Stimulated activated CD4-positive, alpha-beta T cell treated with anti-CD3 and anti-CD28 coated beads, Interleukin-15, amount 100 ng/mL, for 1 hour (primary cell): ENCODE measurements at regions not wholly inside any gene's neighbourhood (a gene's known extent, or its start where the extent isn't known, plus 50 kb on each side); places are given as distances from the start of the nearest gene placed in this dataset.
"Not testable (repeated sequence)": the region's sequence is repeated elsewhere in the genome, so short reads cannot be mapped to it uniquely, and the experiment has no call there.

ENCODE experiments used
- DNase-seq, 2 donors: peaks; one replicate each; pipeline ENCODE4 v3.0.0-alpha.2; 2020; ENCODE audit warnings: low read depth in 1 of 2, low spot score in 1 of 2

- no peak for DNase-seq
These were observed 689.6 kb upstream of the NECTIN3 start for GRCh38 chr3:110381992-110382391.

- no peak for DNase-seq
These were observed 688.3 kb upstream of the NECTIN3 start for GRCh38 chr3:110383356-110383755.

- DNase-seq: no peak
These were observed 687.0 kb upstream of the NECTIN3 start for GRCh38 chr3:110384601-110385000.

- DNase-seq: no peak
These were observed 682.6 kb upstream of the NECTIN3 start for GRCh38 chr3:110389005-110389404.

GRCh38 chr3:110390372-110390771 is 681.2 kb upstream of the NECTIN3 start:
- no peak for DNase-seq

- no peak for DNase-seq
These were observed 680.6 kb upstream of the NECTIN3 start for GRCh38 chr3:110391042-110391441.

- no peak for DNase-seq
These were observed 679.8 kb upstream of the NECTIN3 start for GRCh38 chr3:110391640-110392395.

GRCh38 chr3:110393941-110394340 is 677.7 kb upstream of the NECTIN3 start:
- DNase-seq: no peak

GRCh38 chr3:110397115-110397514 is 674.5 kb upstream of the NECTIN3 start:
- DNase-seq: no peak

GRCh38 chr3:110400315-110400714 is 671.3 kb upstream of the NECTIN3 start:
- no peak for DNase-seq

- DNase-seq: no peak
These were observed 665.6 kb upstream of the NECTIN3 start for GRCh38 chr3:110405830-110406585.

- DNase-seq: no peak
These were observed 658.4 kb upstream of the NECTIN3 start for GRCh38 chr3:110413266-110413665.

- DNase-seq: no peak
These were observed 657.5 kb upstream of the NECTIN3 start for GRCh38 chr3:110413807-110414748.

- no peak for DNase-seq
These were observed 656.8 kb upstream of the NECTIN3 start for GRCh38 chr3:110414855-110415254.

- no peak for DNase-seq
These were observed 652.5 kb upstream of the NECTIN3 start for GRCh38 chr3:110419096-110419495.

GRCh38 chr3:110419601-110420000 is 652.0 kb upstream of the NECTIN3 start:
- DNase-seq: no peak

GRCh38 chr3:110420158-110420641 is 651.4 kb upstream of the NECTIN3 start:
- DNase-seq: no peak

- no peak for DNase-seq
These were observed 648.3 kb upstream of the NECTIN3 start for GRCh38 chr3:110423276-110423675.

GRCh38 chr3:110430146-110430545 is 641.5 kb upstream of the NECTIN3 start:
- DNase-seq: no peak

- no peak for DNase-seq
These were observed 635.4 kb upstream of the NECTIN3 start for GRCh38 chr3:110436209-110436608.

GRCh38 chr3:110440066-110440653 is 631.5 kb upstream of the NECTIN3 start:
- DNase-seq: not testable (repeated sequence)
